Right atrium auricular region (tissue), 2 donors: ENCODE measurements at regions not wholly inside any gene's neighbourhood (a gene's known extent, or its start where the extent isn't known, plus 50 kb on each side); places are given as distances from the start of the nearest gene placed in this dataset.

Experiments used
- DNase-seq: peaks from one replicate; pipeline ENCODE4 v3.0.0-alpha.2; 2019; ENCODE audit warnings: low spot score
- H3K27ac ChIP-seq, 2 donors: fragments of 200-600 bp; sonication (generic); 1 replicate in 1 of 2; 2 replicates in 1 of 2; pipeline ENCODE4 v1.5.1; 2016 to 2019
- H3K27me3 ChIP-seq, 2 donors: fragments of 200-600 bp; sonication (generic); one replicate each; pipeline versions ENCODE4 v1.5.1 to v1.6.0; 2017 to 2019
- H3K36me3 ChIP-seq: fragments of 200-600 bp; sonication (generic); one replicate; pipeline ENCODE4 v1.5.1; 2016
- H3K4me1 ChIP-seq, 2 donors: fragments of 200-600 bp; sonication (generic); one replicate each; pipeline versions ENCODE4 v1.5.1 to v1.6.0; 2017 to 2019
- H3K4me3 ChIP-seq, 2 donors: fragments of 200-600 bp; sonication (generic); 1 replicate in 1 of 2; 2 replicates in 1 of 2; pipeline ENCODE4 v1.5.1; 2017 to 2019; ENCODE audit warnings: mild to moderate bottlenecking in 1 of 2, moderate library complexity in 1 of 2
- H3K9me3 ChIP-seq, 2 donors: fragments of 200-600 bp; sonication (generic); one replicate each; pipeline ENCODE4 v1.5.1; 2019
- CTCF ChIP-seq, 2 donors: fragments of 200-600 bp; sonication (generic); IDR thresholded peaks; one replicate each; pipeline ENCODE4 v1.5.1; 2019; ENCODE audit warnings: antibody characterized with exemption in 2 of 2

DNA sequence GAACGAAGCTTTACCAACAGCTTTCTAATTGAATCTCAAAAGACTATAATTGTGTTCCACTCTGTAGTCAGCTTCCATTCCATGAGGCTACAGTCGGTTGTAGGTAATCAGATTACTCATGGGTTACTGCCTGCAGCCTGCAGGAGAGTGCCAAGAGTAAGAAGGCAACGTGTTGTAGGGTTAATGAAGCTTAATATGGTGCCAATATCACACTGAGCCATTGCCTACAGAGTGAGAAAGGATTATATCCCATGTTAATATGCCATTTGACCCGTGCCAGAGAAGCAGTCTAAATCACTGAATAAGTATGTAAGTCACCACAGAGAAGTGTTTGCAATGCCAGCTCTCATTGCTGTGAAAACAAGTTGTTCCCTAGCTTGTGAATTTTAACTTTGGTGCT is 734.5 kb upstream of the ACVR2A start:
- Histone ChIP-seq H3K9me3 (no peaks in the 10 kb centered on the region), H3K4me1 (no peaks in the 10 kb centered on the region), H3K27ac (no peak overlapping the region), H3K4me3 (no peak overlapping the region), H3K36me3 (no peaks in the 10 kb centered on the region), H3K27me3 (no peaks in the 10 kb centered on the region)
- DNase-seq: no peak
- no peak for TF ChIP-seq CTCF (IDR thresholded peaks at IDR 0.05)

DNA sequence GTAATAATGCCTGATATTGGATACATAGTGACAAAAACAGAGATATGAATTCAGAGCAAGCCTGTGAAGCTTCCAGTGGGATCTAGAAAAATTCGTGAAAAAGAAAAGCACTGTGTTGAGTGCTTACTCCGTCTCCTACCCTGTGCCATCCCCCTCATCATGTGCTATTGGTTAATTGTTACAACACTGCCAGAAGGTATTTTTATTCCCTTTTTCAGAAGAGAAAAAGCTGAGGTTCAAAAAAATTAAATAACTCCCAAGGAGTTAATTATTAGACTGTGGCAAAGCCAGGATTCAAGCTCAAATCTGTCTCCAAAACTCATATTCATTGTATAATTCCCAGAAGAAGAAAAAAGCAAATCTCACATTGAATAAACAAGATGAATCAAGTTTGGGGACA is 735.5 kb upstream of the ACVR2A start:
- Histone ChIP-seq H3K4me1 (no peaks in the 10 kb centered on the region), H3K36me3 (no peaks in the 10 kb centered on the region), H3K9me3 (no peaks in the 10 kb centered on the region), H3K27ac (no peak overlapping the region), H3K27me3 (no peaks in the 10 kb centered on the region), H3K4me3 (no peak overlapping the region)
- DNase-seq: no peak
- TF ChIP-seq CTCF (IDR thresholded peaks at IDR 0.05): no peak

- DNase-seq: no peak
- Histone ChIP-seq H3K27ac (no peak overlapping the region), H3K4me1 (no peaks in the 10 kb centered on the region), H3K27me3 (no peaks in the 10 kb centered on the region), H3K36me3 (no peaks in the 10 kb centered on the region), H3K9me3 (no peaks in the 10 kb centered on the region), H3K4me3 (no peak overlapping the region)
- no peak for TF ChIP-seq CTCF (IDR thresholded peaks at IDR 0.05)
Observed at GRCh38 chr2:147108548-147108947, 736.3 kb upstream of the ACVR2A start.

DNA sequence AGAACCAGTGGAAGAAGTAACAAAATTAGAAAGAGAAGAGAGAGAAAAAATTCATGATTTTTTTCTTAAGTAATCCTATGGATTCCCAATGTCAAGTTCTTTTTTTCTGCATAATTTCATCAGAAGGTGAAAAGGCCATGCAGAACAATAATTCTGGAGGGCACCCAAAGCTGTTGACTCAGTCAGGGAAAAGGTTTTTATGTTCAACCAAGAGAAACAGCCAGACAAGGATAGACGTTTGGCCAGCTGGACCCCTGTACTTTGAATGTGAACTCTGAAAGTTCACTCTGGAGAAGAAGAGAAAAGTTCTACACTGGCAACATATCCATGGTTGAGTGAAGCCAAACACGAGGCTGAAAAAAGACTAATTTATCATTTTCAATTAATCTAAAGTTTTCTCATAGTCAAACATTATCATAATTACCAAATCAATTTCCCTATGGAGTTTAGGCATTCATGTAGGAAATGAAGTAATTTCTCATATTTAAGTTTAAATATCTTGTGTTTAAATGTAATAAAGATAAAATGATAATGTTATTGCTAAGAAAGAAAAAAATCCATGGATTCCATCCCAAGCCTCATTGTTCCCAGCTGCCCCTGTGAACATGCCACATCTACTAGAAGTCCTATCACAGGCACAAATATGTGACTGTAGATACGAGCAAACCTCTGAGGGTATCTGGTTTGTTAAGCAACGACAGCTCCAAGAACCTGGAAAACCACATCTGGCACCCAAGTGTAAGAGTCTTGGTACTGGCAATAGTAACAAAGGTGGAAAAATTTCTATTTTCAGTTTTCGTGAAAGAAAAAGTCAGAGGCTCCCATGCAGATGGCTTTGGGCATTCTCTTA is 742.7 kb upstream of the ACVR2A start:
- H3K4me1 ChIP-seq: no peaks in the 10 kb centered on the region
- DNase-seq: no peak
- no peaks in the 10 kb centered on the region for H3K27me3 ChIP-seq
- no peak overlapping the region for H3K27ac ChIP-seq
- no peak for TF ChIP-seq CTCF (IDR thresholded peaks at IDR 0.05)
- no peak overlapping the region for H3K4me3 ChIP-seq
- no peaks in the 10 kb centered on the region for H3K36me3 ChIP-seq
- no peaks in the 10 kb centered on the region for H3K9me3 ChIP-seq

GRCh38 chr2:147100406-147101035 is 744.3 kb upstream of the ACVR2A start:
- Histone ChIP-seq H3K4me3 (no peak overlapping the region), H3K27ac (no peak overlapping the region), H3K9me3 (no peaks in the 10 kb centered on the region), H3K36me3 (no peaks in the 10 kb centered on the region), H3K4me1 (no peaks in the 10 kb centered on the region), H3K27me3 (no peaks in the 10 kb centered on the region)
- DNase-seq: no peak
- TF ChIP-seq CTCF (IDR thresholded peaks at IDR 0.05): no peak
